Suprapubic skin (tissue), 3 donors: ENCODE measurements at regions not wholly inside any gene's neighbourhood (a gene's known extent, or its start where the extent isn't known, plus 50 kb on each side); places are given as distances from the start of the nearest gene placed in this dataset.

Experiments
- CTCF ChIP-seq, 2 donors: fragments of 200-600 bp in 1 of 2; fragments of 450-650 bp in 1 of 2; sonication (generic) in 1 of 2; IDR thresholded peaks; one replicate each; pipeline ENCODE4 v1.5.1; 2016 to 2019; ENCODE audit warnings: antibody characterized with exemption in 2 of 2, mild to moderate bottlenecking in 1 of 2, moderate library complexity in 1 of 2
- POLR2AphosphoS5 ChIP-seq, 3 donors: sonication (generic); formaldehyde crosslinking; IDR thresholded peaks; one replicate each; pipeline ENCODE4 v1.6.1; 2017; ENCODE audit warnings: antibody characterized with exemption in 3 of 3

- no peak for TF ChIP-seq CTCF (IDR thresholded peaks at IDR 0.05)
- no peak for TF ChIP-seq POLR2AphosphoS5 (IDR thresholded peaks at IDR 0.05)
Measured at GRCh38 chr20:53718142-53719021, 124.7 kb upstream of the ZNF217 start.
